Neural progenitor cell (in vitro differentiated cells): ENCODE measurements at regions not wholly inside any gene's neighbourhood (a gene's known extent, or its start where the extent isn't known, plus 50 kb on each side); places are given as distances from the start of the nearest gene placed in this dataset.
"Not testable (repeated sequence)": the region's sequence is repeated elsewhere in the genome, so short reads cannot be mapped to it uniquely, and the experiment has no call there.

ENCODE experiments used
- DNase-seq: peaks from one replicate; pipeline ENCODE4 v3.0.0-alpha.2; 2016; ENCODE audit warnings: low spot score
- H2AFZ ChIP-seq: fragments of 200-600 bp; sonication (generic); replicated peaks from 2 replicates; pipeline ENCODE4 v1.6.1; 2016; ENCODE audit warnings: antibody characterized with exemption
- H3F3A ChIP-seq: fragments of 200-600 bp; sonication (generic); 2 replicates; pipeline ENCODE4 v1.6.1; 2016; ENCODE audit warnings: antibody characterized with exemption, low read depth
- H3K27ac ChIP-seq: fragments of 200-600 bp; sonication (generic); 2 replicates; pipeline ENCODE4 v1.5.1; 2016; ENCODE audit warnings: mild to moderate bottlenecking
- H3K27me3 ChIP-seq: fragments of 200-600 bp; sonication (generic); 2 replicates; pipeline ENCODE4 v1.6.1; 2016; ENCODE audit warnings: mild to moderate bottlenecking, moderate library complexity
- H3K36me3 ChIP-seq: fragments of 200-600 bp; sonication (generic); 2 replicates; pipeline ENCODE4 v1.5.1; 2016
- H3K4me1 ChIP-seq: fragments of 200-600 bp; sonication (generic); 2 replicates; pipeline ENCODE4 v1.6.1; 2016; ENCODE audit warnings: mixed run types
- H3K4me2 ChIP-seq: fragments of 200-600 bp; sonication (generic); 2 replicates; pipeline ENCODE4 v1.6.1; 2016
- H3K4me3 ChIP-seq: fragments of 200-600 bp; sonication (generic); 2 replicates; pipeline ENCODE4 v1.5.1; 2016
- H3K79me2 ChIP-seq: fragments of 200-600 bp; sonication (generic); 2 replicates; pipeline ENCODE4 v1.6.1; 2016; ENCODE audit warnings: low read depth
- H3K9ac ChIP-seq: fragments of 200-600 bp; sonication (generic); 2 replicates; pipeline ENCODE4 v1.6.1; 2016
- H3K9me3 ChIP-seq: fragments of 200-600 bp; sonication (generic); 2 replicates; pipeline ENCODE4 v1.5.1; 2016; ENCODE audit warnings: low read depth
- H4K20me1 ChIP-seq: fragments of 200-600 bp; sonication (generic); 2 replicates; pipeline ENCODE4 v1.6.1; 2016; ENCODE audit warnings: low read depth
- H3K27ac Mint-ChIP-seq: 3 replicates; pipeline ENCODE4 v1.8.0; 2021; ENCODE audit warnings: mixed read lengths
- H3K27me3 Mint-ChIP-seq: 2 replicates; pipeline ENCODE4 v1.8.0; 2022; ENCODE audit warnings: low read depth, mild to moderate bottlenecking, inconsistent platforms, moderate library complexity, mixed read lengths; ENCODE audit not compliant: insufficient read depth
- H3K36me3 Mint-ChIP-seq: 3 replicates; pipeline ENCODE4 v1.8.0; 2021; ENCODE audit warnings: mixed read lengths
- H3K4me1 Mint-ChIP-seq: 3 replicates; pipeline ENCODE4 v1.8.0; 2021; ENCODE audit warnings: mixed read lengths
- H3K4me3 Mint-ChIP-seq: 3 replicates; pipeline ENCODE4 v1.8.0; 2021; ENCODE audit warnings: mild to moderate bottlenecking, moderate library complexity, mixed read lengths
- H3K9me3 Mint-ChIP-seq: 3 replicates; pipeline ENCODE4 v1.8.0; 2020; ENCODE audit warnings: mixed read lengths
- CTCF ChIP-seq: fragments of 200-600 bp; sonication (generic); IDR thresholded peaks from 2 replicates; pipeline ENCODE4 v1.5.1; 2017; ENCODE audit warnings: antibody characterized with exemption, mild to moderate bottlenecking
- EZH2 ChIP-seq: fragments of 200-600 bp; sonication (generic); IDR thresholded peaks from 2 replicates; pipeline ENCODE4 v1.6.1; 2017; ENCODE audit warnings: antibody characterized with exemption, mild to moderate bottlenecking, moderate library complexity
- EZH2phosphoT487 ChIP-seq: fragments of 200-600 bp; sonication (generic); IDR thresholded peaks from 2 replicates; pipeline ENCODE4 v1.6.1; 2017; ENCODE audit warnings: antibody characterized with exemption

- H3K36me3 ChIP-seq: no peaks in the 10 kb centered on the region
- no peaks in the 10 kb centered on the region for H4K20me1 ChIP-seq
- H3K4me1 ChIP-seq: no peaks in the 10 kb centered on the region
- H3K9me3 Mint-ChIP-seq: peaks cover 8% of the 10 kb centered on the region
- peak; percentile 11 for DNase-seq
- no peak overlapping the region for H3K4me2 ChIP-seq
- no peaks in the 10 kb centered on the region for H3K36me3 Mint-ChIP-seq
- no peaks in the 10 kb centered on the region for H3K4me1 Mint-ChIP-seq
- no peaks in the 10 kb centered on the region for H3K9me3 ChIP-seq
- H2AFZ ChIP-seq: no peak overlapping the region
- H3K27ac ChIP-seq: no peak overlapping the region
- H3K27me3 ChIP-seq: no peaks in the 10 kb centered on the region
- H3K9ac ChIP-seq: no peak overlapping the region
- H3K79me2 ChIP-seq: no peaks in the 10 kb centered on the region
- no peak overlapping the region for H3K27ac Mint-ChIP-seq
- H3F3A ChIP-seq: no peaks in the 10 kb centered on the region
- H3K27me3 Mint-ChIP-seq: no peaks in the 10 kb centered on the region
- H3K4me3 Mint-ChIP-seq: no peak overlapping the region
- TF ChIP-seq EZH2 (no peak), CTCF (peak; percentile 57)
- no peak overlapping the region for H3K4me3 ChIP-seq
These were observed 367.3 kb upstream of the CASK start for GRCh38 chrX:42290608-42291007.

GRCh38 chrX:42289492-42290385 is 366.4 kb upstream of the CASK start:
- no peak overlapping the region for H3K4me3 Mint-ChIP-seq

GRCh38 chrX:42285681-42286080 is 362.3 kb upstream of the CASK start:
- not testable (repeated sequence) for H4K20me1 ChIP-seq, H3K9me3 ChIP-seq, H3F3A ChIP-seq, H3K4me3 Mint-ChIP-seq, H3K4me1 Mint-ChIP-seq, H3K4me1 ChIP-seq, DNase-seq, H3K36me3 Mint-ChIP-seq, H3K4me3 ChIP-seq, H3K79me2 ChIP-seq, H3K9ac ChIP-seq, H3K27me3 ChIP-seq, H3K36me3 ChIP-seq, H3K4me2 ChIP-seq, H3K27ac Mint-ChIP-seq, H3K27me3 Mint-ChIP-seq, H3K27ac ChIP-seq, H2AFZ ChIP-seq
- H3K9me3 Mint-ChIP-seq: peaks cover 13% of the 10 kb centered on the region

More at GRCh38 chrX:42289492-42290385, 366.4 kb upstream of the CASK start:
- no peak overlapping the region for H3K27ac ChIP-seq
- no peak overlapping the region for H3K4me3 ChIP-seq
- Mint-ChIP-seq H3K4me1 (no peaks in the 10 kb centered on the region), H3K9me3 (peaks cover 9% of the 10 kb centered on the region), H3K36me3 (no peaks in the 10 kb centered on the region), H3K27me3 (no peaks in the 10 kb centered on the region), H3K27ac (no peak overlapping the region)
- H4K20me1 ChIP-seq: no peaks in the 10 kb centered on the region
- H3K27me3 ChIP-seq: no peaks in the 10 kb centered on the region
- H3K4me2 ChIP-seq: no peak overlapping the region
- H3K9me3 ChIP-seq: no peaks in the 10 kb centered on the region
- no peaks in the 10 kb centered on the region for H3F3A ChIP-seq
- no peak for DNase-seq
- no peak for TF ChIP-seq CTCF
- TF ChIP-seq EZH2: no peak
- TF ChIP-seq EZH2phosphoT487: no peak
- H3K79me2 ChIP-seq: no peaks in the 10 kb centered on the region
- H3K4me1 ChIP-seq: no peaks in the 10 kb centered on the region
- no peaks in the 10 kb centered on the region for H3K36me3 ChIP-seq
- H2AFZ ChIP-seq: no peak overlapping the region
- H3K9ac ChIP-seq: no peak overlapping the region

GRCh38 chrX:42276982-42277690 is 353.8 kb upstream of the CASK start:
- Mint-ChIP-seq H3K4me3 (no peak overlapping the region), H3K9me3 (no peaks in the 10 kb centered on the region)
- no peaks in the 10 kb centered on the region for H3F3A ChIP-seq

More at GRCh38 chrX:42276982-42277690, 353.8 kb upstream of the CASK start:
- Histone ChIP-seq H2AFZ (no peak overlapping the region), H3K9ac (no peak overlapping the region), H3K9me3 (no peaks in the 10 kb centered on the region), H3K27ac (no peak overlapping the region), H3K79me2 (no peaks in the 10 kb centered on the region), H3K4me1 (no peaks in the 10 kb centered on the region), H3K4me3 (no peak overlapping the region), H3K36me3 (no peaks in the 10 kb centered on the region), H3K27me3 (no peaks in the 10 kb centered on the region), H3K4me2 (no peak overlapping the region), H4K20me1 (no peaks in the 10 kb centered on the region)
- no peak for TF ChIP-seq CTCF
- TF ChIP-seq EZH2phosphoT487: no peak
- TF ChIP-seq EZH2: no peak
- H3K27me3 Mint-ChIP-seq: no peaks in the 10 kb centered on the region
- H3K4me1 Mint-ChIP-seq: no peaks in the 10 kb centered on the region
- DNase-seq: no peak
- H3K36me3 Mint-ChIP-seq: no peaks in the 10 kb centered on the region
- H3K27ac Mint-ChIP-seq: no peak overlapping the region
